Stimulated activated CD4-positive, alpha-beta T cell treated with anti-CD3 and anti-CD28 coated beads, Interleukin-1b, Interleukin-23, amount 100 ng/mL, for 24 hours (primary cell): ENCODE measurements at regions not wholly inside any gene's neighbourhood (a gene's known extent, or its start where the extent isn't known, plus 50 kb on each side); places are given as distances from the start of the nearest gene placed in this dataset.

Source experiments
- DNase-seq, 4 experiments: peaks; one replicate each; pipeline ENCODE4 v3.0.0-alpha.2; 2020; ENCODE audit warnings: low read depth in 4 of 4, low spot score in 1 of 4

- DNase-seq: no peak
Measured at GRCh38 chr4:181672751-181673150, 570.5 kb upstream of the TENM3 start.

GRCh38 chr4:181674315-181674875, 568.8 kb upstream of the TENM3 start:
- no peak for DNase-seq

- no peak for DNase-seq
Measured at GRCh38 chr4:181676546-181676945, 566.7 kb upstream of the TENM3 start.

- no peak for DNase-seq
Measured at GRCh38 chr4:181677201-181677600, 566.0 kb upstream of the TENM3 start.

GRCh38 chr4:181677621-181678020, 565.6 kb upstream of the TENM3 start:
- DNase-seq: no peak

GRCh38 chr4:181679754-181680153, 563.4 kb upstream of the TENM3 start:
- DNase-seq: no peak

- DNase-seq: no peak
Measured at GRCh38 chr4:181682367-181683047, 560.7 kb upstream of the TENM3 start.

GRCh38 chr4:181684310-181684709, 558.9 kb upstream of the TENM3 start:
- no peak for DNase-seq

- DNase-seq: no peak
Measured at GRCh38 chr4:181685461-181685860, 557.7 kb upstream of the TENM3 start.

- DNase-seq: no peak
Measured at GRCh38 chr4:181685911-181686310, 557.3 kb upstream of the TENM3 start.

GRCh38 chr4:181687116-181687515, 556.1 kb upstream of the TENM3 start:
- DNase-seq: no peak

GRCh38 chr4:181688432-181688831, 554.8 kb upstream of the TENM3 start:
- no peak for DNase-seq

GRCh38 chr4:181688872-181689271, 554.3 kb upstream of the TENM3 start:
- DNase-seq: no peak

- DNase-seq: no peak
Measured at GRCh38 chr4:181690498-181690897, 552.7 kb upstream of the TENM3 start.

- DNase-seq: no peak
Measured at GRCh38 chr4:181692965-181693364, 550.2 kb upstream of the TENM3 start.

- DNase-seq: no peak
Measured at GRCh38 chr4:181693517-181693916, 549.7 kb upstream of the TENM3 start.

GRCh38 chr4:181698221-181698620, 545.0 kb upstream of the TENM3 start:
- DNase-seq: no peak

GRCh38 chr4:181701214-181701613, 542.0 kb upstream of the TENM3 start:
- DNase-seq: no peak

GRCh38 chr4:181701894-181702293, 541.3 kb upstream of the TENM3 start:
- DNase-seq: no peak

- DNase-seq: no peak
Measured at GRCh38 chr4:181702864-181703495, 540.2 kb upstream of the TENM3 start.

GRCh38 chr4:181710143-181710542, 533.1 kb upstream of the TENM3 start:
- no peak for DNase-seq

GRCh38 chr4:181711387-181711786, 531.8 kb upstream of the TENM3 start:
- no peak for DNase-seq
